MG63 (cell line): ENCODE measurements at regions not wholly inside any gene's neighbourhood (a gene's known extent, or its start where the extent isn't known, plus 50 kb on each side); places are given as distances from the start of the nearest gene placed in this dataset.
A peak's percentile ranks its signal among the peaks of the same experiment; 100 is the strongest.
"Not testable (repeated sequence)": the region's sequence is repeated elsewhere in the genome, so short reads cannot be mapped to it uniquely, and the experiment has no call there.

ENCODE experiments used
- DNase-seq: peaks from one replicate; pipeline ENCODE4 v3.0.0-alpha.2; 2020
- H3K27me3 ChIP-seq: fragments of 250-450 bp; sonication (Bioruptor Pico); 2 replicates; pipeline ENCODE4 v1.5.1; 2020; ENCODE audit warnings: mild to moderate bottlenecking, moderate library complexity
- H3K36me3 ChIP-seq: fragments of 250-450 bp; sonication (Bioruptor Pico); 2 replicates; pipeline ENCODE4 v1.5.1; 2020; ENCODE audit warnings: mild to moderate bottlenecking, moderate library complexity
- H3K4me3 ChIP-seq: fragments of 250-450 bp; sonication (Bioruptor Pico); 2 replicates; pipeline ENCODE4 v1.5.1; 2020; ENCODE audit warnings: mild to moderate bottlenecking, moderate library complexity
- H3K9me3 ChIP-seq: fragments of 250-450 bp; sonication (Bioruptor Pico); 2 replicates; pipeline ENCODE4 v1.5.1; 2020; ENCODE audit warnings: mild to moderate bottlenecking, moderate library complexity

DNA sequence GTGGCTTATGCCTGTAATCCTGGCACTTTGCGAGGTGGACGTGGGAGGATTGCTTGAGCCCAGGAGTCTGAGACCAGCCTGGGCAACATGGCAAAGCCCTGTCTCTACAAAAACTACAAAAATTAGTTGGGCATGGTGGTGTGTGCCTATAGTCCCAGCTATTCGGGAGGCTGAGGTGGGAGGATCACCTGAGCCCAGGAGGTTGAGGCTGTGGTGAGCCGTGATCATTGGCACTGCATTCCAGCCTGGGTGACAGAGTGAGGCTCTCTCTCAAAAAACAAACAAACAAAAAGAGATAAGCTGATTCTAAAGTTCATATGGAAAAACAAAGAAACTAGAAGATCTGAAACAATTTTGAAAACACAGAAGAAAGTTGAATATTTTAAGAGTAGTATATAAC is 136.9 kb downstream of the GPR85 start:
- H3K4me3 ChIP-seq, H3K36me3 ChIP-seq, H3K27me3 ChIP-seq, DNase-seq, H3K9me3 ChIP-seq: not testable (repeated sequence)

DNA sequence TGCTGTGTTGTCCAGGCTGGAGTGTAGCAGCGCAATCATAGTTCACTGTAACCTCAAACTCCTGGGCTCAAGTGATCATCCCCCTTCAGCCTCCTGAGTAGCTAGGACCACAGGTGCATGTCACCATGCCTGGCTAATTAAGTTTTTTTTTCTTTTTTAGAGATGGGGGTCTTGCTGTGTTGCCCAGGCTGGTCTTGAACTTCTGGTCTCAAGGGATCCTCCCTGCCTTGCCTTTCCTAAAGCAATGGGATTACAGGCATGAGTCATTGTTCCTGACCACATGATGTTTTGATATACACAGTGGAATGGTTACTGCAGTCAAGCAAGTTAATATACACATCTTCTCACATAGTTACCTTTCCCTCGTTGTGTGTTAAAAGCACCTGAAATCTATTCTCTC is 140.3 kb downstream of the GPR85 start:
- Histone ChIP-seq H3K4me3 (no peak overlapping the region), H3K9me3 (no peaks in the 10 kb centered on the region), H3K27me3 (no peaks in the 10 kb centered on the region), H3K36me3 (no peaks in the 10 kb centered on the region)
- no peak for DNase-seq

DNA sequence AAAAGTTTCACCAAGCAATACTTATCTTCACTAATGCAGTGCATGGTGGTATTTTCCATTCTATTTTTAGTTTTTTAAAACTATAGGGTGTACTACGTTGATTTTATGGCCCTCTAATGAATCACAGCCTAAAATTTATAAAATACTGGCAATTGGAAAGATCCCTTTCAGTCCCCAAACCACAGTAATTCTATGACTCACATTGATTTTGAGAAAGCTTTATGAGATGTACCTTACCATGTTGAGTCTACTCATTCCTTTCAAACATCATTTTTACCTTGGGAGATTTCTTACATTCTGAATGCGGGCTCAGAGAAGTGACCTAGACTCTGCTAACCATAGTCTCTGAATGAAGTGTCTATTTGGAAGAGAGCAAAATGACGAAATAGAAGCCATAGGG is 141.6 kb downstream of the GPR85 start:
- no peaks in the 10 kb centered on the region for H3K27me3 ChIP-seq
- DNase-seq = no peak
- H3K4me3 ChIP-seq = no peak overlapping the region
- H3K9me3 ChIP-seq = no peaks in the 10 kb centered on the region
- no peaks in the 10 kb centered on the region for H3K36me3 ChIP-seq

DNA sequence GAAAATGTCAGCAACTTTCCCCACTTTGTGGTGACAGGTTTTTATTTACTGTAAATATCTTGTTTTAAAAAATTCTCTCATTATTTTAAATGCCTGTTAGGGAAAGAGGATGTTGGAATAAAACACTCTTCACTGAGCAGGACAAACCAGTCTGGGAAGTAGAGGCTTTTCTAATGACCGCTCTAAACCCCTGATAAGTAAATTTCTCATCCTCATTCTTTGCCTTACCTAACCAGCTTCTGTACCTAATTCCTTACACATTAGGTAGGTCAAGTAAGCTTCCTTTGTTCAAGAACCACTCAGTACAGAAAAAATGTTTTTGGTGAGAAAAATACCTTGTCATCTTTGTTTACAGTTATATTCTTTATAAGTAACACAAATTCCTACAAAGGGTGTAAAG is 143.6 kb downstream of the GPR85 start:
- Histone ChIP-seq H3K4me3 (no peak overlapping the region), H3K27me3 (no peaks in the 10 kb centered on the region), H3K36me3 (no peaks in the 10 kb centered on the region)

DNA sequence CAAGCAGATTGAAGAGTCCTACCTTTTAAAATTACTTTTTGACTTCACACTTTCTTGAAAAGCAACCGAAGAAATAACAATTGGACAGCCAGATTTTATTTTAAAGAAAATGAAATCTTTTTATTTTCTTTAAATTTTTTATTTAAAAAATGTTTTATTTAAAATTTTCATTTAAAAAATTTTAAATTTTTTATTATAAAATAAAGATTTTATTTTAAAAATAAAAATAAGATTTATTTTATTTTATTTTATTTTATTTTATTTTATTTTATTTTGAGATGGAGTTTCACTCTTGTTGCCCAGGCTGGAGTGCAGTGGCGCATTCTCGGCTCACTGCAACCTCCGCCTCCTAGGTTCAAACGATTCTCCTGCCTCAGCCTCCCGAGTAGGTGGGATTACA is 144.5 kb downstream of the GPR85 start:
- not testable (repeated sequence) for H3K9me3 ChIP-seq, H3K27me3 ChIP-seq, H3K4me3 ChIP-seq, DNase-seq, H3K36me3 ChIP-seq

More for the DNA sequence above, 143.6 kb downstream of the GPR85 start:
- H3K9me3 ChIP-seq = no peaks in the 10 kb centered on the region
- no peak for DNase-seq

DNA sequence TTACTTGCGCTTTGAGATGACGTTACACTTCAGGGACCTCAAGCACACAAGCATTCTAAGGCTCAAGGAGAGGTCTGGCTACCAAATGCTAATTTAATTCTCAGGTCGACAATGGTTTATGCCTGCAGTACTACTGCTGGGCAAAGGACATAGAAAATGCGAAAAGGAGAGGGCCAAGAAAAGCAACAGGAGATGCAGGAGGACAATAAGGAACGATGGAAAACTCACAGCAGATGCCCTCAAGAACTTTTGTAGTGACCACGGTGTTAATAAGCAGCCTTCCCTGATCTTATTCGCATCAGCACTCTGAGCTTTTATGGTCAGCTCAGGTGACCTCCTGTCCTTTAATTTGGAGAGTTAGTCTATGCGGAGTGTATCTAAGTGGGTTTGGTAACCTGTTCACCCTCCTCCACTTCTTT is 146.3 kb downstream of the GPR85 start:
- no peaks in the 10 kb centered on the region for H3K27me3 ChIP-seq
- H3K9me3 ChIP-seq = no peaks in the 10 kb centered on the region
- DNase-seq = no peak

DNA sequence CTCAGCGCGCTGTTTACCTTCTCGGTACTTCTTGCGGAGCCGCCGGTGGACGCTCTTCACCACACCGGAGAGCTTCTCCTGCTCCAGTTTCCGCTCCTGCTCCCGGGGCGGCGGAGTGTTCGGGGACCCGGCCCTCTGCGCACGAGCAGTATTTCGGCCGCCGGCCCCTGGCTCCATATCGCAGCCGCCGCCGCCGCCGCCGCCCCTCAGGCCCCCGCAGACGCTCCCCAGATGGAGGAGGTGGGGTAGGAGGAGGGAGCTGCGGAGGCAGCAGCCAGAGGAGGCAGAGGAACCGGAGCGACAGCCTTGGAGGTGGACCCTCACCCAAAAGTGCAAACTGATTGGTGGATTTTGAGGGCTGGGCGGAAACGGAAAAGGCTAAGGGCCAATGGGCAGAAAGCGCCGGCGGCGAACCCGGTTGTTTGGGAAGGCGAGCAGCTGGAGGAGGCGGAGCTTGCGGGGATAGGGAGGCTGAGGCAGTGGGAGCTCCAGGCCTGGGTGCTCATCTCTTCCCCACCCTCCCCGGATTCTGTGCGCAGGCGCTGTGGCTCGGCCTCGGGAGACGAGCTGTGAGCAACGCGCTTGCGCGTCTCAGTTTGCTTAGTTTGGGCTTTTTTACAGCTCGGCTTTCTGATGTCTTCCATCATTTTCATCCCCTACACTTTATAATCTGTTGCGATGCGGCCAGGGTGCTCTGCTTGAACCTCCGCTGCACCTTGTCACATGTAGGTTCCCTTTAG is 146.9 kb downstream of the GPR85 start:
- peak; percentile 97 for DNase-seq
- H3K4me3 ChIP-seq = peak overlapping the region; percentile 93
- no peaks in the 10 kb centered on the region for H3K36me3 ChIP-seq
- no peaks in the 10 kb centered on the region for H3K27me3 ChIP-seq
- no peaks in the 10 kb centered on the region for H3K9me3 ChIP-seq

More for the DNA sequence above, 146.3 kb downstream of the GPR85 start:
- H3K4me3 ChIP-seq = peak overlapping the region; percentile 93
- H3K36me3 ChIP-seq = no peaks in the 10 kb centered on the region

DNA sequence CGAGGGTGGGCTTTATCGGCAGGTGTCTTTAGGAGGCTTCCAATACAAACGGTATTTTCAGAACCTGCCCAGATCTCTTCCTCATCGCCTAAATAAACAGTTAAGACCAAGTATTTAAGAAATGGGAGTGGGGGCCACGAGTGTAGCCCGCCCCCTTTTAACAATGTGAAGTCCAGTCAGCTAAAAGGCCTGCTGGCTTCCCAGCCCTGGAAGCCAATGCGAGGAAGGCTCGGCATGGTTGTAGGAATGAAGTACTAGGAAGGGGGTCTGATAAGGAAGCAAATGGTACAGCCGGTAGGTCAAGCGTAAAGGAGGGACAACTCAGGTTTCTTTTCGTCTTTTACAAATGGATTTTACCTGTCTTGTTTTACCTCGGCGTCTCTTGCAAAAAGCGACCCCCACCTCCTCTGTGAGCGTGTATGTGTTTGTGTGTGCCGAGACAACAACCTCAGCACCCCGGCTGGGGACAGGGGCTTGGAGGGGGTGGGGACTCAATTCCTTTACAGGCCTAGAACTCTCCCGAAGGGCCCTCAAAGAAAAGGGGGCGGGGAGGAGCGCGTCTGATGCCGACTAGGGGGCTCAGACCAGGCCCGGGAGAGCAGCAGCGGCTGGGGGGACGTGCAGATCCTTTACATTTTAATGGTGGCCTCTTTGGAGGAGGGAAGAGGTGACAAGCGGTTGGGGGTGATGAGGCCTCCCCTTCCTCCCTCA is 147.6 kb downstream of the GPR85 start:
- H3K4me3 ChIP-seq = peak overlapping the region; percentile 93
- no peaks in the 10 kb centered on the region for H3K27me3 ChIP-seq
- no peaks in the 10 kb centered on the region for H3K36me3 ChIP-seq
- DNase-seq = peak; percentile 12
- no peaks in the 10 kb centered on the region for H3K9me3 ChIP-seq

DNA sequence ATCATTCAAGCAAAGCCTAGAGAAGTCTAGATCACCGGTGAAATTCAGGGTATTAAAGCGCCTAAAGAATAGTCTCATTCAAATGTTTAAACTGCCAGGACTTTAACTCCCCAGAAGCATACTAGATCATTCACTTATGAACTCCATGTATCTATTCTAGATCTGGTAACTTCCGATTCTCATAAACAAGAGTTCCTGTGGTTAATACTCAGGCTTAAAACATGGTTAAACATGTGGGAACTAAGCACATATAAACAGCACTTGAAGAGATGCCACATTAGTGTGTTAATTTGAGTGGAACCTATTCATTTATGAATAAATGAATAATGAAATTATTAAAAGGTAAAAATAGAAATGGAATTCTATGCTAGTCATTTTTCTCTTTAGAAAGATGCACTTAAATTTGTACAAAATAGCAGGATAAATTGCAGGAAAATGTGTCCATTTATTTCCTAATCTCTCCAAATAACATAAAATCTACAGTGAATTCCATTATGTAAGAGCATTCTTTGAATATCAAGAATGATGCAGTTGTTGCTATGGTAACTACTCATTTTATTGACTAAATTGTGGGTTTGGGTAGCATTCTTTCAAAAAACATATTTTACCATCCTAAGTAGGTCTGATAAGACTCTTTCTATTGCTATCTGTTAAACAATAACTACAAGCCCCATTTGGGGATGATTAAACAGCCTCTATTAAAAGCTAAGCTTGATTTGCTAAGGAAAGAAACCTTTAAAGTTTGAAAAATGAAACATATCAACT is 147.6 kb upstream of the TMEM168 start:
- H3K4me3 ChIP-seq = no peak overlapping the region
- DNase-seq = no peak
- no peaks in the 10 kb centered on the region for H3K36me3 ChIP-seq
- no peaks in the 10 kb centered on the region for H3K9me3 ChIP-seq
- H3K27me3 ChIP-seq = no peaks in the 10 kb centered on the region

DNA sequence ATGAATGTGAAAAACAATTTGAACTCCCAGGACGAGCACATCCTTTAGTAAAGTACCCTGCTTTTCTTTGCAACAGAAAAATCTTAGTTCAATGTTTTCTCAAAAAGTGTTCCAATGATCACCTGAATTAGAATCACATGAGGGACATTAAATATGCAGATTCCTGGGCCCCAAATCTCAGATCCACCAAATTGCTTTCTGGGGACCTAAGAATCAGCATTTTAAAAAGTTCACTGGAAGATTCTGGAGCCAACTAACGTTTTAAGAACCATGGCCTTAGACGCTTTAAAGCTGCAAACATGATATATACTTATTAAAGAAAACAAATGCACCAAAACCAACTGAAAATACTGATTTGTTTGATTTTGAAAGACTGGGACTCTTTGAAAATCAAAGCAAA is 143.4 kb upstream of the TMEM168 start:
- H3K27me3 ChIP-seq = no peaks in the 10 kb centered on the region
- no peaks in the 10 kb centered on the region for H3K9me3 ChIP-seq
- H3K36me3 ChIP-seq = no peaks in the 10 kb centered on the region
- no peak overlapping the region for H3K4me3 ChIP-seq
- DNase-seq = no peak

DNA sequence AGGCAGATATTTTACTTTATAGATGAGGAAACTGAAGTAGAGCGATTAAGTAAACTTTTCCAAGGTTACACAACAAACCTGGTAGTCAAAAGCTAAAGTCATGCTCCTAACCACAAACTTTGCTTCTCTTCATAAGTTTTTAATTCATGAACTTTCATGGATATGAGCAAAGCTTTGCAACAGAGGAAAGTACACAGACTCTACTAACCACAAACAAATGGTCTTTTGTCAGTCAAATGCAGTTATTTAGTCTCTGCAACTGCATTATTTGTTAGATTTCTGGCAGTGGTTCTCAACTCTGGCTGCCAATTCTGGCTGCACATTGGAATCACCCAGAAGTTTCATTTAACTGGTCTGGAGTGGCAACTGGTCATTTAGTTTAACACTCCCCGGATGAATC is 140.6 kb upstream of the TMEM168 start:
- Histone ChIP-seq H3K36me3 (no peaks in the 10 kb centered on the region), H3K27me3 (no peaks in the 10 kb centered on the region), H3K9me3 (no peaks in the 10 kb centered on the region), H3K4me3 (no peak overlapping the region)
- peak; percentile 8 for DNase-seq

DNA sequence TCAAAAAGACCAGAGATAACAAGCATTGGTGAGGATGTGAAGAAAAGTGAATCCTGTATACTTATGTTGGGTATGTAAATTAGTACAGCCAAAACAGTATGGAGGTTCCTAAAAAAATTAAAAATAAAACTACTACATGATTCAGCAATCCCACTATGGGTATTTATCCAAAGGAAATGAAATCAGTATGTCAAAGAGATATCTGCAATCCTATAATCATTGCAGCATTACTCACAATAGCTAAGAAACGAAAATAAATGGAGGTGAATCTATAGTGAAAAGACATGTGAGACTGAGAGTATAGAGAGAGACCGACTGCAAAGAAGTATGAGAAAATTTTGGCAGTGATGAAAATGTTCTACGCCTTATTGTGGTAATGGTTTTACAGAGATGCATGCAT is 139.2 kb upstream of the TMEM168 start:
- DNase-seq = no peak
- no peaks in the 10 kb centered on the region for H3K9me3 ChIP-seq
- no peak overlapping the region for H3K4me3 ChIP-seq
- H3K36me3 ChIP-seq = no peaks in the 10 kb centered on the region
- H3K27me3 ChIP-seq = no peaks in the 10 kb centered on the region

DNA sequence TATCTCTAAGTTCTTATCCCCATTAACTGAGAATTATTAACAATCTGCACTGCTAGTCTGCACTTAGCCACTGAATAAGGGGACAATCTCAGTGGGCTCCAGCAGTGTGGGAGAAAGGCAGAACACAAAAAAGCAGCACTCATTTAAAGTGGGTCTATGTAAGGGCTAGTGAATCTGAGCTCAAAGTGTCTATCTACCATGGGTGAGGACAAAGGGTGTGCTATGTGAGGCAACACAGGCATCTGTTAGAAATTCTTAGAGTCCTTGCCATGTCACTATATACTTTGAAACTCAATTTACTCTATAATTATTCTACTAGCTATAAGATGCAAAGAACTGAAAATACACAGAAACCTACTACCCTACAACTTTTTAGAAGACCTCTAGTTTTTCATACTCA is 135.8 kb upstream of the TMEM168 start:
- Histone ChIP-seq H3K9me3 (no peaks in the 10 kb centered on the region), H3K4me3 (no peak overlapping the region), H3K27me3 (no peaks in the 10 kb centered on the region), H3K36me3 (no peaks in the 10 kb centered on the region)
- DNase-seq = no peak

DNA sequence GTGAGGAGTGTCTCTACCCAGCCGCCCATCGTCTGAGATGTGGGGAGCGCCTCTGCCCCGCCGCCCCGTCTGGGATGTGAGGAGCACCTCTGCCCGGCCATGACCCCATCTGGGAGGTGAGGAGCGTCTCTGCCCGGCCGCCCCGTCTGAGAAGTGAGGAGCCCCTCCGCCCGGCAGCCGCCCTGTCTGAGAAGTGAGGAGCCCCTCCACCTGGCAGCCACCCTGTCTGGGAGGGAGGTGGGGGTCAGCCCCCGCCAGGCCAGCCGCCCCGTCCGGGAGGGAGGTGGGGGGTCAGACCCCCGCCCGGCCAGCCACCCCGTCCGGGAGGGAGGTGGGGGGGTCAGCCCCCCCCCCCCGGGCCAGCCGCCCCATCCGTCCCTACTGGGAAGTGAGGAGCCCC is 132.4 kb upstream of the TMEM168 start:
- H3K4me3 ChIP-seq, H3K36me3 ChIP-seq, H3K27me3 ChIP-seq, DNase-seq, H3K9me3 ChIP-seq: not testable (repeated sequence)

DNA sequence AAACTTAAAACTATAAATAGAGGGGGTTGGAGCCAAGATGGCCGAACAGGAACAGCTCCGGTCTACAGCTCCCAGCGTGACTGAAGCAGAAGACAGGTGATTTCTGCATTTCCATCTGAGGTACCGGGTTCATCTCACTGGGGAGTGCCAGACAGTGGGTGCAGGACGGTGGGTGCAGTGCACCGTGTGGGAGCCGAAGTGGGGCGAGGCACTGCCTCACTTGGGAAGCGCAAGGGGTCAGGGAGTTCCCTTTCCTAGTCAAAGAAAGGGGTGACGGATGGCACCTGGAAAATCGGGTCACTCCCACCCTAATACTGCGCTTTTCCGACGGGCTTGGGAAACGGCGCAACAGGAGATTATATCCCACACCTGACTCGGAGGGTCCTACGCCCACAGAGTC is 126.2 kb upstream of the TMEM168 start:
- not testable (repeated sequence) for H3K4me3 ChIP-seq, H3K36me3 ChIP-seq, H3K27me3 ChIP-seq, DNase-seq, H3K9me3 ChIP-seq

DNA sequence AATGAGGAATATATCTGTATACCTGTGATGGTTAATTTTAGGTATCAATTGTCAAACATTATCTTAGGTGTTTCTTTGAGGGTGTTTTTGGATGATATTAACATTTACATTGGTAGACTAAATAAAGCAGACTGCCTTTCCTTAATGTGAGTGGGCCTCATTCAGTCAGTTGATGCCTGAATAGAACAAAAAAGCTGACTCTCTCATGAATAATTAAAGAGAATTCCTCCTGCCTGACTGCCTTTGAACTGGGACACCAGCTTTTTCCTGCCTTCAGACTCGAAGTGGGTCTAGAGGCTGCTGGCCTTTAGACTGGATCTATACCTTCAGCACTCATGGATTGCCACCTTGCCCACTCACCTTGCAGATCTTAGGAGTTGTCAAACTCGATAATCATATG is 117.9 kb upstream of the TMEM168 start:
- no peaks in the 10 kb centered on the region for H3K9me3 ChIP-seq
- DNase-seq = no peak
- no peaks in the 10 kb centered on the region for H3K27me3 ChIP-seq
- H3K4me3 ChIP-seq = no peak overlapping the region
- H3K36me3 ChIP-seq = no peaks in the 10 kb centered on the region

DNA sequence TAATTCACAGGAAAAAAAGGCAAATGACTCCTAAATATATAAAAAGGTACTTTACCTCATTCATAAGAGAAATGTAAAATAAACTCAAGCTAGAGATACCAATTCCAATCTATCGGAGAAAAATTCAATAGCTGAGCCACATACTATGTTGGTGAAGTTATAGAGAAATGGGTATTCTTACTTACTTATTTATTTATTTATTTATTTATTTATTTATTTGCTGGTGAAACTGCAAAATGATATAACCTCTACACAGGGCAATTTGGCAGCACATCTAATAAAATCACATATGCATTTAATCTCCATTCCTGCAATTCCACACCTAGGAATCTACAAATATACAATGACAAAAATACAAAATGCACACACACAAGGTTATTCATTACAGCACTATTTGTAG is 117.5 kb upstream of the TMEM168 start:
- H3K36me3 ChIP-seq = no peaks in the 10 kb centered on the region
- H3K4me3 ChIP-seq = no peak overlapping the region
- no peaks in the 10 kb centered on the region for H3K9me3 ChIP-seq
- DNase-seq = no peak
- no peaks in the 10 kb centered on the region for H3K27me3 ChIP-seq
